GM19395 (cell line): ENCODE measurements at regions not wholly inside any gene's neighbourhood (a gene's known extent, or its start where the extent isn't known, plus 50 kb on each side); places are given as distances from the start of the nearest gene placed in this dataset.

Experiments
- ATAC-seq: cut with Tn5 transposase; IDR thresholded peaks from one replicate; pipeline ENCODE4 v1.9.1; 2021; ENCODE audit warnings: mild to moderate bottlenecking, moderate library complexity; ENCODE audit not compliant: unreplicated experiment

- ATAC-seq, result no peak
Observed at GRCh38 chr22:22151308-22151707, 93.3 kb upstream of the VPREB1 start.

GRCh38 chr22:22150457-22150856 is 94.1 kb upstream of the VPREB1 start:
- ATAC-seq, result no peak

GRCh38 chr22:22148905-22149304 is 95.7 kb upstream of the VPREB1 start:
- ATAC-seq, result no peak

GRCh38 chr22:22144858-22145257 is 99.7 kb upstream of the VPREB1 start:
- no peak for ATAC-seq

- no peak for ATAC-seq
Observed at GRCh38 chr22:22143448-22143847, 101.1 kb upstream of the VPREB1 start.

- ATAC-seq, result no peak
Observed at GRCh38 chr22:22142661-22143060, 101.9 kb upstream of the VPREB1 start.

GRCh38 chr22:22141771-22142591 is 102.6 kb upstream of the VPREB1 start:
- ATAC-seq, result no peak

- no peak for ATAC-seq
Observed at GRCh38 chr22:22141031-22141430, 103.6 kb upstream of the VPREB1 start.

GRCh38 chr22:22139364-22139763 is 105.2 kb upstream of the VPREB1 start:
- ATAC-seq, result no peak

- ATAC-seq, result no peak
Observed at GRCh38 chr22:22138915-22139314, 105.7 kb upstream of the VPREB1 start.

- no peak for ATAC-seq
Observed at GRCh38 chr22:22137891-22138290, 106.7 kb upstream of the VPREB1 start.

- ATAC-seq, result no peak
Observed at GRCh38 chr22:22133910-22134309, 110.7 kb upstream of the VPREB1 start.

GRCh38 chr22:22130953-22131608 is 113.5 kb upstream of the VPREB1 start:
- ATAC-seq, result no peak

GRCh38 chr22:22129387-22129786 is 115.2 kb upstream of the VPREB1 start:
- ATAC-seq, result no peak

GRCh38 chr22:22128440-22128839 is 116.1 kb upstream of the VPREB1 start:
- ATAC-seq, result no peak

- ATAC-seq, result no peak
Observed at GRCh38 chr22:22127100-22127499, 117.5 kb upstream of the VPREB1 start.

GRCh38 chr22:22125579-22126468 is 118.8 kb upstream of the VPREB1 start:
- ATAC-seq, result no peak

- no peak for ATAC-seq
Observed at GRCh38 chr22:22125028-22125578, 119.5 kb upstream of the VPREB1 start.

- ATAC-seq, result no peak
Observed at GRCh38 chr22:22124374-22124773, 120.2 kb upstream of the VPREB1 start.

- ATAC-seq, result no peak
Observed at GRCh38 chr22:22123960-22124278, 120.7 kb upstream of the VPREB1 start.
